ENCODE measurements at regions not wholly inside any gene's neighbourhood (a gene's known extent, or its start where the extent isn't known, plus 50 kb on each side); places are given as distances from the start of the nearest gene placed in this dataset.

- no peak for DNase-seq
Observed at GRCh38 chr11:70688142-70688541, 289.8 kb downstream of the CTTN start.

- DNase-seq: no peak
Observed at GRCh38 chr11:70689764-70690163, 291.4 kb downstream of the CTTN start.

- no peak for DNase-seq
Observed at GRCh38 chr11:70692131-70692530, 293.8 kb downstream of the CTTN start.

GRCh38 chr11:70694371-70694770, 296.0 kb downstream of the CTTN start:
- no peak for DNase-seq

GRCh38 chr11:70695086-70695960, 297.0 kb downstream of the CTTN start:
- no peak for DNase-seq

- no peak for DNase-seq
Observed at GRCh38 chr11:70696076-70696475, 297.7 kb downstream of the CTTN start.

GRCh38 chr11:70696564-70696963, 298.2 kb downstream of the CTTN start:
- DNase-seq: no peak

- DNase-seq: no peak
Observed at GRCh38 chr11:70697701-70698100, 299.4 kb downstream of the CTTN start.

- DNase-seq: no peak
Observed at GRCh38 chr11:70698871-70699270, 300.5 kb downstream of the CTTN start.

- DNase-seq: no peak
Observed at GRCh38 chr11:70699294-70700221, 301.2 kb downstream of the CTTN start.

GRCh38 chr11:70700453-70700852, 302.1 kb downstream of the CTTN start:
- no peak for DNase-seq

GRCh38 chr11:70700871-70701270, 302.5 kb downstream of the CTTN start:
- DNase-seq: no peak

GRCh38 chr11:70702040-70702648, 303.8 kb downstream of the CTTN start:
- DNase-seq: no peak

- DNase-seq: no peak
Observed at GRCh38 chr11:70703141-70704064, 305.1 kb downstream of the CTTN start.

GRCh38 chr11:70705097-70705496, 306.8 kb downstream of the CTTN start:
- no peak for DNase-seq

- DNase-seq: no peak
Observed at GRCh38 chr11:70705930-70706329, 307.6 kb downstream of the CTTN start.

GRCh38 chr11:70707821-70708220, 309.5 kb downstream of the CTTN start:
- no peak for DNase-seq

- DNase-seq: no peak
Observed at GRCh38 chr11:70709596-70709995, 311.3 kb downstream of the CTTN start.

- no peak for DNase-seq
Observed at GRCh38 chr11:70710192-70710591, 311.9 kb downstream of the CTTN start.

GRCh38 chr11:70710601-70711000, 312.3 kb downstream of the CTTN start:
- no peak for DNase-seq

GRCh38 chr11:70711095-70711910, 313.0 kb downstream of the CTTN start:
- DNase-seq: no peak

- DNase-seq: no peak
Observed at GRCh38 chr11:70711911-70712185, 313.5 kb downstream of the CTTN start.
